Fibroblast of lung (primary cell): ENCODE measurements at regions not wholly inside any gene's neighbourhood (a gene's known extent, or its start where the extent isn't known, plus 50 kb on each side); places are given as distances from the start of the nearest gene placed in this dataset.

ENCODE experiments used
- EZH2 ChIP-seq: IDR thresholded peaks from 2 replicates; pipeline ENCODE4 v1.5.1; 2012; ENCODE audit warnings: low read length, control low read depth, mild to moderate bottlenecking; ENCODE audit errors: missing control alignments
- TF ChIP-seq, protein P1 (sequence below), 2 donors: IDR thresholded peaks in 1 of 2; conservative IDR thresholded peaks in 1 of 2; 1 replicate in 1 of 2; 2 replicates in 1 of 2; pipeline ENCODE4 v1.5.1; 2011 to 2012; ENCODE audit warnings: low read length in 2 of 2, control low read depth in 1 of 2, inconsistent platforms in 1 of 2, low read depth in 1 of 2, mild to moderate bottlenecking in 1 of 2

GRCh38 chr6:169082093-169082492 lies 171.6 kb downstream of the THBS2 start:
- TF ChIP-seq, protein P1, sequence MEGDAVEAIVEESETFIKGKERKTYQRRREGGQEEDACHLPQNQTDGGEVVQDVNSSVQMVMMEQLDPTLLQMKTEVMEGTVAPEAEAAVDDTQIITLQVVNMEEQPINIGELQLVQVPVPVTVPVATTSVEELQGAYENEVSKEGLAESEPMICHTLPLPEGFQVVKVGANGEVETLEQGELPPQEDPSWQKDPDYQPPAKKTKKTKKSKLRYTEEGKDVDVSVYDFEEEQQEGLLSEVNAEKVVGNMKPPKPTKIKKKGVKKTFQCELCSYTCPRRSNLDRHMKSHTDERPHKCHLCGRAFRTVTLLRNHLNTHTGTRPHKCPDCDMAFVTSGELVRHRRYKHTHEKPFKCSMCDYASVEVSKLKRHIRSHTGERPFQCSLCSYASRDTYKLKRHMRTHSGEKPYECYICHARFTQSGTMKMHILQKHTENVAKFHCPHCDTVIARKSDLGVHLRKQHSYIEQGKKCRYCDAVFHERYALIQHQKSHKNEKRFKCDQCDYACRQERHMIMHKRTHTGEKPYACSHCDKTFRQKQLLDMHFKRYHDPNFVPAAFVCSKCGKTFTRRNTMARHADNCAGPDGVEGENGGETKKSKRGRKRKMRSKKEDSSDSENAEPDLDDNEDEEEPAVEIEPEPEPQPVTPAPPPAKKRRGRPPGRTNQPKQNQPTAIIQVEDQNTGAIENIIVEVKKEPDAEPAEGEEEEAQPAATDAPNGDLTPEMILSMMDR (conservative IDR thresholded peaks at IDR 0.05 in 1 of 2, IDR thresholded peaks at IDR 0.05 in 1 of 2; ENCODE audit: low read depth in 1 of 2, low read length in 2 of 2) = no peak
- TF ChIP-seq EZH2 = no peak
